HG02588 (cell line): ENCODE measurements at regions not wholly inside any gene's neighbourhood (a gene's known extent, or its start where the extent isn't known, plus 50 kb on each side); places are given as distances from the start of the nearest gene placed in this dataset.

Experiments
- ATAC-seq: cut with Tn5 transposase; IDR thresholded peaks from one replicate; pipeline ENCODE4 v1.9.1; 2021; ENCODE audit warnings: mild to moderate bottlenecking, moderate library complexity; ENCODE audit not compliant: unreplicated experiment

DNA sequence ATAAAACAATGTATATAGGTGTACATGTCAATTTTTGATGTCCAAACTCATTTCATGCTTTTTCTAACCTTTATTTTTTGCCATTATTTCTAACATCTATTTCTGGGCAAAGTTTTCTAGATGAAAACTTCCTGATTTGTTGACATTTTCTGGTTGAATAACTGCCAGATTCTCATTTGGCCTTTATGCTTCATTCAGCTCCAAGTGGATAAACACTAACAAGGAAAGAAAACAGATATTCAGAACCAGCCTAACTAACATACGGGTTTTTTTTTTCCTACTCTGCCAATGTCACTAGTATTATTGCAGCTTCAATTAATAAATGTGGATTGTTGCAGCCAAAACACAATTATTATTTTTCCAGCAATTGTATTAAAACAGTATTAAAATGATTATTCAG is 50.9 kb upstream of the RAP1GDS1 start:
- no peak for ATAC-seq

DNA sequence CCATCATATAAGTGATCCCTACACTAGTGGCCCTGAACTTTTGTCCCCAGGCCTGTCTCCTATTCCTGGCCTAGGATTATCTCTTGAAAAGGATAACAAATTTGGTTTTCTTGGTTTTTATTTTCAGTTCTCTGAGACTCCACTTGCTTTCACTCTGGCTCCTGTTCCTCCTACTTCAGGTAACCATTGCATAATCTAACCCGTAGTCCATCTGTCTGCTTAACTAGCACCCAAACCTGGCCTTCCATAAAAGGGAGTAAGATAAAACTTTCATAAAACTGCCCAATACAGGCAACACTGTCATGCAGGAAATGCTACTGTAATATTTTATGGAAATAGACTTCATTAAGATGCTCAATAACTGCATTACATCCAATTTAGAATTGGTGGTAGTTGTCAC is 52.1 kb upstream of the RAP1GDS1 start:
- ATAC-seq: no peak

DNA sequence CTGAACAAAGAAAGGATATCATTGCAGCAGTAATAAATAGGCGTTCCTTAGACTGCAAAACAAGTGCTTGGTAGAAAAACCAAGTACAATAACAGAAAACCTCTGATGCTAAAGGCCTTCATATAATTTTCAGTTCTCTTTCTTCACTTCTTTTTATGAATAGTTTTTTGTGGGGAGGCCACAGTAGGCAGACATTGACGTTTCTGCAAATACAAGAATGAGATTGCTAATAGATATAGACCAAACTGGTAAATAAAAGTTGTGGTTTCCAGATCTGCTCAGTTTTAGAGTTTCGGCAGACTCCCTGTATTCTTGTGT is 57.0 kb upstream of the RAP1GDS1 start:
- peak; percentile 56 for ATAC-seq

DNA sequence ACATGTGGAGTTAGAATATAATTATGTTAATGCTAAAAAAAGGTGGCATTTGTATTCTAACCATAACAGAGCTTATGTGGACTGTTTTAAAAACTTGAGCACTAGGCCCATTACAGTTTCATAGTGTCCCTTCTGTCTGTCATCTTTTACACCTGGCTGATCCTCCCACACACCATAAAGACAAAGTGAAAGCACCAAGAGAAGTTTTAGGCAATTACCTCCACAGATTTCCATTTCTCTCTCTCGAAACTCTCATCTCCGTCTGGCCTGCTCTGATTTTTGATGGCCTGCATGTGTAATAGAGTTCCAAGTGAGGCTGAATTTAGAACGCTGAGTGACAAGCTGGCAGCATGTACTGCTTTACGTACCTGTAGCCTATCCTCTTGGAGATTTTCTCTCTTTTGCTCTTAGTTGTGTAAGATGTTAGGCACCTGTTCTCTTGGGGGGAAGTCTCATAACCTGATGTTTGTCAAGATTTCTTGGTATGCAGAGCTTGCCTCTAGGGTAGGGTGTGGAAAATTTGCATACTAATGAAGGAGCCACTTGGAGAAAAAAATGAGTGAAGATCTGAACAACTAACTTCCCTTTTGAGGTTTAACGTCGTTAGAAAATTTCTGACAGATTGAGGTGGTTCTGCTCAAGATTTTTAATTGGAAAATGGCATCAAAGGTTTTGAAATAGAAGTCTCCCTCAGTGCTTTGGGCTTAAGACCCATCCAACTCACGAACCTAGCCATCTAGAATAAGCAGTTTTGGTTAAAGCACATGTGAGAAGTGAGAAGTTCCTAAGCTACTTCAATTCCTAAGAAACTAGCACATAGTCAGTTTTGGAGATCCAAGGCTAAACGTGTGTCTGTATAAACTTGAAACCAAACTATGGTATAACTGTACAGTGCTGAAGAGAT is 57.6 kb upstream of the RAP1GDS1 start:
- ATAC-seq: peak; percentile 85

DNA sequence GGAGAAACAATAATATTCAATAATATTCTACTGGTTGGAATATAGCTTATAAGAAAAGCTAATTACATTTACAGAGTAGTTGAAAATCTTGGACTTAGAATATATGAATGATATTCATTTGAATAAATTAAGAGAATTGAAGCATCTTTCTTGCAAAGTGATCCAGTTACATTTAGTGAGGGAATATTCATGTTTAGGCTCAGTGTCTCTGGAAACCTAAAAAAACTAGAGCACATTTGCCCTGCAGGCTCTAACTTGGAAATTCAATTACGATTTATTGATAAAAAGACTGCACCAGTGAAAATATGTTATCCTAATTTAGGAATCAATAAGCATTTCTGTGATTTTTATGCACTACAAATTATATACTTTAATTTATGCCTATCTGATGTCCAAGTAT is 58.3 kb upstream of the RAP1GDS1 start:
- no peak for ATAC-seq

DNA sequence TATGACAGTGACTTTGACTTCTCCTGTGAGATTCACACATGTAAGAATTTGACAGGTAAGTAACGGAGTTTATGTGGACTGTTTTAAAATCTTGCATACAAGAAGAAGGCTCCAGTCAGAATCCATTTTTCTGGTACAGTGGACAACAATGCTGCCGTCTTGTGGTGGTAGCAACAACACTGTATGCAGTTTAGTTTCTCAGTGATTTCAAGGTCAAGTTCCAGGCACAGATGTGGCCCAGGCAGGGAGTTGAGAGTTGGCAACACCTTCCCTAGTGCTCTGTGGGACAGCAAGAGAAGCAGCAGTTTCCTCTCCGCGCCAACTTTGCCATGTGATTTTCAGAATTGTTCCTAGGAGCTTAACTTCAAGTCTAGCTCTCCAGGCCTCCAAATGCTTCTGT is 56.0 kb upstream of the STPG2 start:
- ATAC-seq: no peak

DNA sequence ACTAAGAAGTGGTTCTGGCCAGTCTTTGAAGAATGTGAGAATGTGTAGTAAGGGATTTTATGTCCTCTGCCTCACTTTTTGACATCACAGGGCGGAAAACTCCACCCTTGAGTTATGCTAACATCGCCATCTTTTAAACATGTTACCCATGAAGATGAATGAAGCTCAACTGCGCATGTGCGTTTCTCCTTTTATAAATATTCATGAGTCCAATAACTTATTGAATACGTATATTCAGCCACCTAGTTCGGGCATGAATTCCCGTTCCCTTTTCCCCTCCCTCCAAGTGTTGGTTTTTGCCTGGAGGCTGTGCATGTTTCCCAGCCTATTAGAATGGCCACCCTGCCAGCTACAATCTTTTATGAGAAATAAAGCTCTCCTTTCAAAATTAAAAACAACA is 51.7 kb upstream of the STPG2 start:
- no peak for ATAC-seq

DNA sequence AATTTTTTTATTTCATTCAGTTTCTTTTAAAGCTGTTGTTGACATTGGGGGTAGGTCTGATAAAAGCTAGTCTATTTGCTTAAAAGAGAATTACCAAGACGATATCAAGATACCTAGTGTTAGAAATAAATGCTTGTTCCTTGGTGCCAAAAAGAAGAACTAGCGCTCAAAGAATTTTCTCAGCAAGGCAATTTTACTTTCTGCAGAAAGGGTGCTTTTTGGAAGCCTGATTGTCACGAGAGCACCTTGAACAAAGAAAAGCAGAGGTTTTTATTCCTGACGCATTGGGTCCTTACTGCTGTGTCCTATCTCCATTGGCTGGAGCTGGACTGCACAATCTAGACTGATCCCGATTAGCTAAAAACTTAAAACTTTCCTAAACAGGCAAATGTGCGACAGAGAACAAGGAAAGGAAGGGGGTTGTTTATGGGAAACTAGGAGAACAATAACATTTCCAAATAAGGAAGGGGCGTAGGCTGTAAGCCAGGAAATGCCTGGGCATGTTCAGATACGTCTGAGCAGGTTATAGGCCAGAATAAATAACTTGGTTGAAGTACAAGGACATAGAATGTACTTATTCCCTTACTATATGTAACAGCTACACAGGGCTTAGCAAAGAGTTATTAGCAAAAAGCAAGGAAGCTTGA is 50.3 kb upstream of the STPG2 start:
- ATAC-seq: no peak
